A549 (cell line): ENCODE measurements at regions not wholly inside any gene's neighbourhood (a gene's known extent, or its start where the extent isn't known, plus 50 kb on each side); places are given as distances from the start of the nearest gene placed in this dataset.
A peak's percentile ranks its signal among the peaks of the same experiment; 100 is the strongest.

Source experiments
- ATAC-seq, 2 experiments: fragments of 200-7000 bp in 1 of 2; fragments of >200 bp in 1 of 2; cut with Nextera tagmentation in 1 of 2; cut with Tn5 transposase in 1 of 2; 3 replicates each; pipeline versions ENCODE4 v1.8.0 to v1.9.1; 2018 to 2020; ENCODE audit warnings: mild to moderate bottlenecking in 1 of 2, moderate library complexity in 1 of 2
- CTCF ChIA-PET: fragments of 300-600 bp; sonication (Branson Sonifier 250); formaldehyde crosslinking; extraction: SDS; loops from one replicate; lab custom pipeline; 2021; ENCODE audit warnings: antibody characterized with exemption, inconsistent platforms; lab: Yijun Ruan, JAX
- POLR2A ChIA-PET: fragments of 350-600 bp; formaldehyde crosslinking; extraction: SDS; loops from one replicate; lab custom pipeline; 2021; ENCODE audit warnings: antibody characterized with exemption, inconsistent platforms; lab: Yijun Ruan, JAX
- DNase-seq, 2 experiments: peaks; one replicate each; pipeline versions ENCODE4 v3.0.0 to v3.0.0-alpha.2; 2011 to 2016; ENCODE audit warnings: low read depth in 1 of 2, low spot score in 1 of 2
- FAIRE-seq: peaks from 2 replicates; lab custom pipeline; 2011; peaks lifted over from hg19 to GRCh38; lab: Jason Lieb, UNC
- H3K27ac ChIP-seq, 2 experiments: fragments of >200 bp; sonication (Bioruptor Twin); formaldehyde crosslinking; 3 replicates each; pipeline ENCODE4 v1.5.1; 2016 to 2017
- H3K4me1 ChIP-seq: fragments of >200 bp; sonication (Bioruptor Twin); formaldehyde crosslinking; 3 replicates; pipeline ENCODE4 v1.6.1; 2016
- H3K4me2 ChIP-seq: fragments of >200 bp; sonication (Bioruptor Twin); formaldehyde crosslinking; 3 replicates; pipeline ENCODE4 v1.6.1; 2016
- H3K4me3 ChIP-seq: fragments of >200 bp; sonication (Bioruptor Twin); formaldehyde crosslinking; 3 replicates; pipeline ENCODE4 v1.5.1; 2016
- H3K9me3 ChIP-seq: fragments of >200 bp; sonication (Bioruptor Twin); formaldehyde crosslinking; 3 replicates; pipeline ENCODE4 v1.6.1; 2016
- CEBPB ChIP-seq, 2 experiments: fragments of >200 bp in 1 of 2; sonication (Bioruptor Twin) in 1 of 2; formaldehyde crosslinking in 1 of 2; IDR thresholded peaks; 2 replicates each; pipeline ENCODE4 v1.6.1; 2012 to 2016
- EHMT2 ChIP-seq: fragments of 200-600 bp; sonication (generic); IDR thresholded peaks from 2 replicates; pipeline ENCODE4 v1.6.1; 2016; ENCODE audit warnings: antibody characterized with exemption, low read depth, mild to moderate bottlenecking, moderate library complexity
- FOSL2 ChIP-seq, 2 experiments: fragments of 450-650 bp in 1 of 2; fragments of >200 bp in 1 of 2; sonication (Bioruptor Twin) in 1 of 2; formaldehyde crosslinking; IDR thresholded peaks; 2 replicates each; pipeline versions ENCODE4 v1.5.0 to v1.6.1; 2016 to 2020; ENCODE audit warnings: mild to moderate bottlenecking in 1 of 2, moderate library complexity in 1 of 2
- GATA3 ChIP-seq: IDR thresholded peaks from 2 replicates; pipeline ENCODE4 v1.6.1; 2012; ENCODE audit warnings: borderline replicate concordance
- HOXB5 ChIP-seq: fragments of 250-450 bp; sonication (Bioruptor Pico); IDR thresholded peaks from 2 replicates; pipeline ENCODE4 v1.5.0; 2020; ENCODE audit warnings: mild to moderate bottlenecking, moderate library complexity
- JUN ChIP-seq, 2 experiments: fragments of >200 bp; sonication (Bioruptor Twin); formaldehyde crosslinking; IDR thresholded peaks; 2 replicates in 1 of 2; 3 replicates in 1 of 2; pipeline ENCODE4 v1.6.1; 2016 to 2017
- KDM1A ChIP-seq: fragments of 200-600 bp; sonication (generic); IDR thresholded peaks from 2 replicates; pipeline ENCODE4 v1.6.1; 2016; ENCODE audit warnings: low read depth, mild to moderate bottlenecking
- KDM5A ChIP-seq: fragments of 200-600 bp; sonication (generic); IDR thresholded peaks from 2 replicates; pipeline ENCODE4 v1.6.1; 2016; ENCODE audit warnings: antibody characterized with exemption, mild to moderate bottlenecking
- NR3C1 ChIP-seq: fragments of >200 bp; sonication (Bioruptor Twin); formaldehyde crosslinking; IDR thresholded peaks from 3 replicates; pipeline ENCODE4 v1.6.1; 2017
- PBX3 ChIP-seq: IDR thresholded peaks from 2 replicates; pipeline ENCODE4 v1.6.1; 2012
- PHF8 ChIP-seq: fragments of 200-600 bp; sonication (generic); IDR thresholded peaks from 2 replicates; pipeline ENCODE4 v1.6.1; 2016; ENCODE audit warnings: low read depth, mild to moderate bottlenecking, antibody characterized with exemption, moderate library complexity, borderline replicate concordance
- POLR2A ChIP-seq: IDR thresholded peaks from 2 replicates; pipeline ENCODE4 v1.6.1; 2012; ENCODE audit warnings: mild to moderate bottlenecking, low read length
- RAD21 ChIP-seq, 2 experiments: fragments of >200 bp in 1 of 2; sonication (Bioruptor Twin) in 1 of 2; formaldehyde crosslinking in 1 of 2; IDR thresholded peaks in 1 of 2; conservative IDR thresholded peaks in 1 of 2; 2 replicates in 1 of 2; 3 replicates in 1 of 2; pipeline ENCODE4 v1.6.1; 2012 to 2018; ENCODE audit warnings: inconsistent platforms in 1 of 2
- RARB ChIP-seq: fragments of 250-450 bp; sonication (Bioruptor Pico); IDR thresholded peaks from 2 replicates; pipeline ENCODE4 v1.8.0; 2021; ENCODE audit warnings: mild to moderate bottlenecking, moderate library complexity
- RCOR1 ChIP-seq: fragments of 150-350 bp; IDR thresholded peaks from 2 replicates; pipeline ENCODE4 v1.6.1; 2014; ENCODE audit warnings: antibody characterized with exemption, low read length, low read depth
- RNF2 ChIP-seq: fragments of 200-600 bp; sonication (generic); IDR thresholded peaks from 2 replicates; pipeline ENCODE4 v1.6.1; 2016; ENCODE audit warnings: low read depth, mild to moderate bottlenecking, antibody characterized with exemption, moderate library complexity, borderline replicate concordance
- SREBF2 ChIP-seq: fragments of 450-650 bp; IDR thresholded peaks from 2 replicates; pipeline ENCODE4 v1.6.1; 2014; ENCODE audit warnings: mild to moderate bottlenecking, moderate library complexity
- ZC3H11A ChIP-seq: fragments of 450-650 bp; IDR thresholded peaks from 2 replicates; pipeline ENCODE4 v1.6.1; 2014; ENCODE audit warnings: antibody characterized with exemption, mild to moderate bottlenecking
- ZSCAN20 ChIP-seq: fragments of 250-450 bp; sonication (Bioruptor Pico); IDR thresholded peaks from 2 replicates; pipeline ENCODE4 v1.8.0; 2022; ENCODE audit warnings: mild to moderate bottlenecking, moderate library complexity
- WGBS: methylation state at CpG from one replicate; pipeline ENCODE4 v1.1.6; 2017; ENCODE audit errors: missing lambda C conversion rate; 5-methylcytosine and 5-hydroxymethylcytosine counted together
- TF ChIP-seq, protein P1 (sequence below): fragments of 250-450 bp; sonication (Bioruptor Pico); IDR thresholded peaks from 2 replicates; pipeline ENCODE4 v1.5.0; 2020; ENCODE audit warnings: low read depth, mild to moderate bottlenecking, moderate library complexity
- TF ChIP-seq, protein P2 (sequence below): fragments of >200 bp; sonication (Bioruptor Twin); formaldehyde crosslinking; IDR thresholded peaks from 3 replicates; pipeline ENCODE4 v1.5.1; 2016
- TF ChIP-seq, protein P3 (sequence below): IDR thresholded peaks from 2 replicates; pipeline ENCODE4 v1.6.1; 2012

GRCh38 chr22:27270818-27271510, 530.6 kb downstream of the MN1 start:
- no peak overlapping the region for H3K4me3 ChIP-seq
- H3K4me1 ChIP-seq: no peaks in the 10 kb centered on the region
- TF ChIP-seq KDM1A: peak; percentile 24; the same call in 1 of the 2 replicates
- no peak for TF ChIP-seq RNF2
- no peak for TF ChIP-seq FOSL2 (IDR thresholded peaks at IDR 0.05)
- TF ChIP-seq FOSL2 (CRISPR knock-in tag; IDR thresholded peaks at IDR 0.05): no peak
- peak overlapping the region in 1 of 2 experiments; percentile 21; a peak in 1 of 6 replicates for H3K27ac ChIP-seq
- FAIRE-seq: no peak
- no peaks in the 10 kb centered on the region for H3K9me3 ChIP-seq
- 78% methylated on average over 9 of the region's 18 CpGs for WGBS
- no peak for DNase-seq
- ChIA-PET POLR2A (no interaction called here), CTCF (interaction anchor here (1.4 kb wide), 1 partner anchor 12 kb away, joined by 3 read pairs; no protein-coding TSS in a partner anchor)
- no peak overlapping the region for H3K4me2 ChIP-seq
- ATAC-seq: no peak

- H3K4me3 ChIP-seq: no peak overlapping the region
- H3K4me2 ChIP-seq: no peak overlapping the region
- FAIRE-seq (no peak), DNase-seq (no peak), ATAC-seq (no peak)
- H3K4me1 ChIP-seq: peaks cover 5% of the 10 kb centered on the region; the same call in 1 of the 3 replicates
- POLR2A ChIA-PET: no interaction called here
- no peak overlapping the region for H3K27ac ChIP-seq
- TF ChIP-seq ZC3H11A (no peak), PHF8 (no peak), ZSCAN20 (no peak), RARB (CRISPR knock-in tag) (no peak), CEBPB (IDR thresholded peaks at IDR 0.05) (no peak), EHMT2 (no peak), POLR2A (no peak), GATA3 (no peak), KDM5A (no peak)
- TF ChIP-seq, all 56 proteins: peak for 0
- CTCF ChIA-PET: no interaction called here
- 85% methylated on average over 8 of the region's 8 CpGs for WGBS
- peaks cover 10% of the 10 kb centered on the region; the same call in 2 of the 3 replicates for H3K9me3 ChIP-seq
Observed at GRCh38 chr22:27273436-27273835, 528.1 kb downstream of the MN1 start.

DNA sequence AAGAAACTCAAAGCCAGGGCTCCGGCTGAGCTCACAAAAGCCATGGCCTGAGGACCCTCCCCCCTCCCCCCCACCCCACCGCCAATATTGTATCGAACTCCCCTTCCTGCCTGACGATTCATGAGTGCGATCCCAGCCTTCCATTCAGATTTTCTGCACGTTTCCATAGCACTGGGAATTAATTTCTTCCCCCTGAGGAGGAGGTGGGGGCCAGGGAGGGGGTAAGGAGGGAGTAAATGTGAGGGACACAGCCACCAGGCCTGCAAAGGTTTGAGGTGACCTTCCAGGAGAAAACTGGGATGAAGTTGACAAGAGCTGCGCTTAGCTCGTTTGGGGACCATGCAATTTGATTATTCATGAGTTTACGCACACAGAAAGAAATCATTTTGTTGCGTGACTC, 527.7 kb downstream of the MN1 start:
- Histone ChIP-seq H3K4me1 (peaks cover 5% of the 10 kb centered on the region; the same call in 1 of the 3 replicates), H3K4me3 (no peak overlapping the region), H3K9me3 (peaks cover 10% of the 10 kb centered on the region; the same call in 2 of the 3 replicates), H3K27ac (no peak overlapping the region)
- CTCF ChIA-PET: no interaction called here
- FAIRE-seq (no peak), ATAC-seq (no peak)
- 80% methylated on average over 10 of the region's 10 CpGs for WGBS
- TF ChIP-seq, protein P1, sequence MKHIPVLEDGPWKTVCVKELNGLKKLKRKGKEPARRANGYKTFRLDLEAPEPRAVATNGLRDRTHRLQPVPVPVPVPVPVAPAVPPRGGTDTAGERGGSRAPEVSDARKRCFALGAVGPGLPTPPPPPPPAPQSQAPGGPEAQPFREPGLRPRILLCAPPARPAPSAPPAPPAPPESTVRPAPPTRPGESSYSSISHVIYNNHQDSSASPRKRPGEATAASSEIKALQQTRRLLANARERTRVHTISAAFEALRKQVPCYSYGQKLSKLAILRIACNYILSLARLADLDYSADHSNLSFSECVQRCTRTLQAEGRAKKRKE (CRISPR knock-in tag): no peak
- TF ChIP-seq JUN (IDR thresholded peaks at IDR 0.05) (no peak), RAD21 (conservative IDR thresholded peaks at IDR 0.05 in 1 of 2, IDR thresholded peaks at IDR 0.05 in 1 of 2) (no peak), RNF2 (no peak), RCOR1 (no peak), HOXB5 (no peak), SREBF2 (no peak), NR3C1 (no peak), POLR2A (no peak), RARB (CRISPR knock-in tag) (no peak), KDM1A (no peak), ZC3H11A (no peak), CEBPB (IDR thresholded peaks at IDR 0.05) (no peak), PBX3 (no peak)
- TF ChIP-seq, protein P2, sequence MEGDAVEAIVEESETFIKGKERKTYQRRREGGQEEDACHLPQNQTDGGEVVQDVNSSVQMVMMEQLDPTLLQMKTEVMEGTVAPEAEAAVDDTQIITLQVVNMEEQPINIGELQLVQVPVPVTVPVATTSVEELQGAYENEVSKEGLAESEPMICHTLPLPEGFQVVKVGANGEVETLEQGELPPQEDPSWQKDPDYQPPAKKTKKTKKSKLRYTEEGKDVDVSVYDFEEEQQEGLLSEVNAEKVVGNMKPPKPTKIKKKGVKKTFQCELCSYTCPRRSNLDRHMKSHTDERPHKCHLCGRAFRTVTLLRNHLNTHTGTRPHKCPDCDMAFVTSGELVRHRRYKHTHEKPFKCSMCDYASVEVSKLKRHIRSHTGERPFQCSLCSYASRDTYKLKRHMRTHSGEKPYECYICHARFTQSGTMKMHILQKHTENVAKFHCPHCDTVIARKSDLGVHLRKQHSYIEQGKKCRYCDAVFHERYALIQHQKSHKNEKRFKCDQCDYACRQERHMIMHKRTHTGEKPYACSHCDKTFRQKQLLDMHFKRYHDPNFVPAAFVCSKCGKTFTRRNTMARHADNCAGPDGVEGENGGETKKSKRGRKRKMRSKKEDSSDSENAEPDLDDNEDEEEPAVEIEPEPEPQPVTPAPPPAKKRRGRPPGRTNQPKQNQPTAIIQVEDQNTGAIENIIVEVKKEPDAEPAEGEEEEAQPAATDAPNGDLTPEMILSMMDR: no peak
- TF ChIP-seq, protein P3, sequence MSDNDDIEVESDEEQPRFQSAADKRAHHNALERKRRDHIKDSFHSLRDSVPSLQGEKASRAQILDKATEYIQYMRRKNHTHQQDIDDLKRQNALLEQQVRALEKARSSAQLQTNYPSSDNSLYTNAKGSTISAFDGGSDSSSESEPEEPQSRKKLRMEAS: no peak
- TF ChIP-seq, all 56 proteins: peak for 0
- DNase-seq: no peak
- POLR2A ChIA-PET: no interaction called here
- H3K4me2 ChIP-seq: no peak overlapping the region
